ENCODE measurements at regions not wholly inside any gene's neighbourhood (a gene's known extent, or its start where the extent isn't known, plus 50 kb on each side); places are given as distances from the start of the nearest gene placed in this dataset.

DNA sequence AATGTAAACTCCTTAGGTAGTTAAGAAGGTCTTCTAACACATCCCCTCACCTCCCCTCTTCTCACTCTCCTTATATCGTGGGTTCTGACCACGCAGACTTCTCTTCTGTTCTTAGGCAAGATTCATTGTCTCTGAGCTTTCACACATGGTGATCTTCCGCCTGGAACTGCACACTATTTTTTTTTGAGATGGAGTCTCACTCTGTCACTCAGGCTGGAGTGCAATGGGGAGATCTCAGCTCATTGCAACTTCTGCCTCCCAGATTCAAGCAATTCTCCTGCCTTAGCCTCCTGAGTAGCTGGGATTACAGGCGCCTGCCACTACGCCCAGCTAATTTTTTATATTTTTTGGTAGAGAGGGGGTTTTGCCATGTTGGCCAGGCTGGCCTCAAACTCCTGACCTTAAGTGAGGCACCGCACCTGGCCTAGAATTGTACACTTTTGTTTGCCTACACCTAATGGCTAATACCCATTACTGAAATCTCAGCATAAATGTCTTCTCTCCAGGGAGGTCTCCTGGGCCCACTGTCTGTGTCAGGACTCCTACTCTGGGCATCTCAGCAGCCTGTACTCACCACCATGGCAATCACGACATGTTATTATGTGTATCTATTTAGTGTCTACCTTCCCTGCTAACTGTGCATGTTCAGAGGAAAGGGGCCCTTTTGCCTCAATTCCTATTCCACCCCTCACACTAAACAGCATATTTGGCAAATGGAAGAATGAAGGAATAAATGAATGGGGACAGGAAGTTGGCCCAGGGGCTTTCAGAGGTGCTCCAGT, 646.3 kb upstream of the DPP6 start (continued):
- TF ChIP-seq ZNF75D (CRISPR knock-in tag; IDR thresholded peaks at IDR 0.05; ENCODE audit: borderline replicate concordance) (no peak), AHR (CRISPR knock-in tag; IDR thresholded peaks at IDR 0.05) (no peak), TCF12 (IDR thresholded peaks at IDR 0.05) (no peak), TCF12 (CRISPR knock-in tag; IDR thresholded peaks at IDR 0.05) (no peak), NCOA1 (CRISPR knock-in tag; IDR thresholded peaks at IDR 0.05) (no peak), PHB2 (IDR thresholded peaks at IDR 0.05; ENCODE audit: partially characterized antibody) (no peak)

DNA sequence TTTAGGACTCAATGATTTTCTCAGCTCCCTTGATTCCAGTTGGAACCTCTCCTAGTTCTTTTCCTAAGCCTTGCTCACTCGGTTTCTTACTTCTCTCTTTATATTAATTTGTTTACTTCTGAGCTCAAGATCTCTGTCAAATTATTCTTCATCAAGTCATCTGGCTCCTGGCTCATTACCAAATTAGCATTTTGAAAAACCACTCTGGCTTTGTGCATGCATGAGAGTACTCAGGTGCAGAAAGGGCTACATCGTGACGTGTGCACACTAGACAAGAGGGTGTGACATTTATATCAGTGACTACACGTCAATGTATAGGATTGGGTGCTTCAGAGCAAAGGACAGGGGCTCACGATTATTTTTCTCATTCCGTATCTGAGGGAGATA, 645.7 kb upstream of the DPP6 start:
- Histone ChIP-seq H2AFZ (ENCODE audit: low read length) (no peak overlapping the region), H3K36me3 (replicated peaks in 1 of 2; ENCODE audit: control insufficient read depth in 1 of 2, insufficient read depth in 2 of 2, low read length in 2 of 2) (no peaks in the 10 kb centered on the region), H3K27ac (ENCODE audit: extremely low read length, insufficient read depth, low read length) (no peak overlapping the region), H3K9me3 (ENCODE audit: low read length) (no peaks in the 10 kb centered on the region; the same call in 1 of the 2 replicates), H3K4me3 (replicated peaks in 1 of 3; ENCODE audit: insufficient read depth in 1 of 3, low read depth in 2 of 3, low read length in 3 of 3) (no peak overlapping the region), H3K79me2 (ENCODE audit: insufficient read depth, low read length) (no peaks in the 10 kb centered on the region), H4K20me1 (ENCODE audit: insufficient read depth, low read length) (no peaks in the 10 kb centered on the region), H3K4me2 (ENCODE audit: low read depth, low read length) (no peak overlapping the region), H3K27me3 (ENCODE audit: control insufficient read depth in 1 of 2, insufficient read depth in 2 of 2, low read length in 2 of 2) (no peaks in the 10 kb centered on the region), H3K4me1 (ENCODE audit: insufficient read depth, low read length) (no peaks in the 10 kb centered on the region), H3K9ac (ENCODE audit: insufficient read depth, low read depth, low read length) (no peak overlapping the region)
- TF ChIP-seq CREB1 (IDR thresholded peaks at IDR 0.05) (peak; percentile 47; the same call in 1 of the 2 replicates), CREB1 (CRISPR knock-in tag; IDR thresholded peaks at IDR 0.05) (no peak), ZNF501 (CRISPR knock-in tag; IDR thresholded peaks at IDR 0.05) (no peak)
- FAIRE-seq = no peak
- WGBS (ENCODE audit: low lambda C conversion rate) = 5% methylated on average over 6 of the region's 6 CpGs
- no TSS peak for BruUV-seq (replicated peaks)
- in situ Hi-C loops (cut with HindIII; ENCODE audit: extremely low pct_ligation_motif_present, low pct_unique_long_range_greater_than_20kb) = no loop called here
- intact Hi-C loops (cut with micrococcal nuclease; ENCODE audit: unreplicated experiment) = no loop called here
- ChIA-PET CTCF (ENCODE audit: low intra/inter-chr PET ratio, low total read pairs) (no interaction called here), POLR2A (no interaction called here)
- ATAC-seq = no peak
- DNase-seq (ENCODE audit: low spot score) = no peak
